NCI-H82 (cell line): ENCODE measurements at regions not wholly inside any gene's neighbourhood (a gene's known extent, or its start where the extent isn't known, plus 50 kb on each side); places are given as distances from the start of the nearest gene placed in this dataset.
A peak's percentile ranks its signal among the peaks of the same experiment; 100 is the strongest.

Experiments used
- DNase-seq: peaks from one replicate; lab custom pipeline; 2025; lab: John Stamatoyannopoulos, UW

- no peak for DNase-seq
Observed at GRCh38 chr2:236654496-236654895, 84.9 kb downstream of the ACKR3 start.

- no peak for DNase-seq
Observed at GRCh38 chr2:236656166-236656565, 86.5 kb downstream of the ACKR3 start.

- DNase-seq = no peak
Observed at GRCh38 chr2:236656721-236657120, 87.1 kb downstream of the ACKR3 start.

GRCh38 chr2:236657215-236657614 lies 87.6 kb downstream of the ACKR3 start:
- DNase-seq = no peak

- DNase-seq = no peak
Observed at GRCh38 chr2:236657801-236658200, 88.2 kb downstream of the ACKR3 start.

GRCh38 chr2:236658974-236659757 lies 89.5 kb downstream of the ACKR3 start:
- DNase-seq = no peak

- DNase-seq = peak; percentile 28
Observed at GRCh38 chr2:236659758-236660150, 90.1 kb downstream of the ACKR3 start.

- DNase-seq = no peak
Observed at GRCh38 chr2:236661061-236661761, 91.6 kb downstream of the ACKR3 start.

- no peak for DNase-seq
Observed at GRCh38 chr2:236661762-236662110, 92.1 kb downstream of the ACKR3 start.

- DNase-seq = no peak
Observed at GRCh38 chr2:236662231-236663185, 92.9 kb downstream of the ACKR3 start.

- no peak for DNase-seq
Observed at GRCh38 chr2:236663287-236664101, 93.9 kb downstream of the ACKR3 start.

- DNase-seq = no peak
Observed at GRCh38 chr2:236664136-236664535, 94.5 kb downstream of the ACKR3 start.

- no peak for DNase-seq
Observed at GRCh38 chr2:236665101-236665500, 95.5 kb downstream of the ACKR3 start.

GRCh38 chr2:236665572-236666118 lies 96.0 kb downstream of the ACKR3 start:
- DNase-seq = no peak

GRCh38 chr2:236666646-236667204 lies 97.1 kb downstream of the ACKR3 start:
- no peak for DNase-seq

GRCh38 chr2:236667526-236667925 lies 97.9 kb downstream of the ACKR3 start:
- DNase-seq = no peak

GRCh38 chr2:236668531-236668969 lies 98.9 kb downstream of the ACKR3 start:
- DNase-seq = no peak

- no peak for DNase-seq
Observed at GRCh38 chr2:236670235-236670620, 100.6 kb downstream of the ACKR3 start.

- no peak for DNase-seq
Observed at GRCh38 chr2:236671896-236672562, 102.4 kb downstream of the ACKR3 start.

- DNase-seq = no peak
Observed at GRCh38 chr2:236672606-236673005, 103.0 kb downstream of the ACKR3 start.
